OCI-LY1 (cell line): ENCODE measurements at regions not wholly inside any gene's neighbourhood (a gene's known extent, or its start where the extent isn't known, plus 50 kb on each side); places are given as distances from the start of the nearest gene placed in this dataset.
"Not testable (repeated sequence)": the region's sequence is repeated elsewhere in the genome, so short reads cannot be mapped to it uniquely, and the experiment has no call there.

ENCODE experiments used
- H2AFZ ChIP-seq: fragments of 200-600 bp; sonication (generic), shearing (Covaris generic); 2 replicates; pipeline ENCODE4 v1.6.0; 2014; ENCODE audit warnings: antibody characterized with exemption, mild to moderate bottlenecking, low read length
- H3F3A ChIP-seq: fragments of 200-600 bp; sonication (generic), shearing (Covaris generic); 2 replicates; pipeline ENCODE4 v1.6.0; 2014; ENCODE audit warnings: mild to moderate bottlenecking, antibody characterized with exemption, low read length, moderate library complexity; ENCODE audit not compliant: insufficient read depth
- H3K27ac ChIP-seq: fragments of 200-600 bp; sonication (generic); 2 replicates; pipeline ENCODE4 v1.5.1; 2014; ENCODE audit warnings: low read length, mixed run types, mild to moderate bottlenecking, low read depth; ENCODE audit not compliant: poor library complexity, severe bottlenecking
- H3K27me3 ChIP-seq: fragments of 200-600 bp; sonication (generic); 2 replicates; pipeline ENCODE4 v1.6.0; 2014; ENCODE audit warnings: antibody characterized with exemption, mild to moderate bottlenecking, low read length, moderate library complexity; ENCODE audit not compliant: insufficient read depth
- H3K36me3 ChIP-seq: fragments of 200-600 bp; sonication (generic); 2 replicates; pipeline ENCODE4 v1.6.1; 2014; ENCODE audit warnings: mild to moderate bottlenecking, antibody characterized with exemption, low read length, moderate library complexity, mixed read lengths; ENCODE audit not compliant: insufficient read depth
- H3K4me1 ChIP-seq: fragments of 200-600 bp; sonication (generic); 2 replicates; pipeline ENCODE4 v1.5.1; 2014; ENCODE audit warnings: mild to moderate bottlenecking, low read length, moderate library complexity; ENCODE audit not compliant: insufficient read depth, severe bottlenecking
- H3K4me2 ChIP-seq: fragments of 200-600 bp; sonication (generic), shearing (Covaris generic); 2 replicates; pipeline ENCODE4 v1.6.1; 2014; ENCODE audit warnings: low read length
- H3K4me3 ChIP-seq: fragments of 200-600 bp; sonication (generic); 2 replicates; pipeline ENCODE4 v1.5.1; 2014; ENCODE audit warnings: low read length, low read depth, mild to moderate bottlenecking, mixed read lengths; ENCODE audit not compliant: poor library complexity, severe bottlenecking
- H3K79me2 ChIP-seq: fragments of 200-600 bp; shearing (Covaris generic); 2 replicates; pipeline ENCODE4 v1.6.1; 2016; ENCODE audit warnings: mixed run types, low read length, mixed read lengths; ENCODE audit not compliant: insufficient read depth
- H3K9ac ChIP-seq: fragments of 200-600 bp; sonication (generic), shearing (Covaris generic); 2 replicates; pipeline ENCODE4 v1.6.1; 2014; ENCODE audit warnings: mild to moderate bottlenecking, low read length, mixed read lengths
- H3K9me2 ChIP-seq: fragments of 200-600 bp; sonication (generic), shearing (Covaris generic); 2 replicates; pipeline ENCODE4 v1.6.1; 2014; ENCODE audit warnings: low read depth, mild to moderate bottlenecking, low read length, mixed read lengths
- H3K9me3 ChIP-seq: fragments of 200-600 bp; shearing (Covaris generic); 2 replicates; pipeline ENCODE4 v1.6.1; 2014; ENCODE audit warnings: low read length, mixed read lengths
- H4K20me1 ChIP-seq: fragments of 200-600 bp; sonication (generic), shearing (Covaris generic); 2 replicates; pipeline ENCODE4 v1.6.0; 2016; ENCODE audit warnings: mild to moderate bottlenecking, low read length; ENCODE audit not compliant: insufficient read depth
- EZH2 ChIP-seq: fragments of 200-600 bp; sonication (generic), shearing (Covaris generic); IDR thresholded peaks from 2 replicates; pipeline ENCODE4 v1.8.0; 2017; ENCODE audit warnings: borderline replicate concordance, mixed run types, mild to moderate bottlenecking, antibody characterized with exemption, low read length, moderate library complexity, mixed read lengths
- TF ChIP-seq, protein P1 (sequence below): fragments of 200-600 bp; sonication (generic), shearing (Covaris generic); IDR thresholded peaks from 2 replicates; pipeline ENCODE4 v1.5.1; 2017; ENCODE audit warnings: mild to moderate bottlenecking, antibody characterized with exemption, low read length, moderate library complexity, mixed read lengths

DNA sequence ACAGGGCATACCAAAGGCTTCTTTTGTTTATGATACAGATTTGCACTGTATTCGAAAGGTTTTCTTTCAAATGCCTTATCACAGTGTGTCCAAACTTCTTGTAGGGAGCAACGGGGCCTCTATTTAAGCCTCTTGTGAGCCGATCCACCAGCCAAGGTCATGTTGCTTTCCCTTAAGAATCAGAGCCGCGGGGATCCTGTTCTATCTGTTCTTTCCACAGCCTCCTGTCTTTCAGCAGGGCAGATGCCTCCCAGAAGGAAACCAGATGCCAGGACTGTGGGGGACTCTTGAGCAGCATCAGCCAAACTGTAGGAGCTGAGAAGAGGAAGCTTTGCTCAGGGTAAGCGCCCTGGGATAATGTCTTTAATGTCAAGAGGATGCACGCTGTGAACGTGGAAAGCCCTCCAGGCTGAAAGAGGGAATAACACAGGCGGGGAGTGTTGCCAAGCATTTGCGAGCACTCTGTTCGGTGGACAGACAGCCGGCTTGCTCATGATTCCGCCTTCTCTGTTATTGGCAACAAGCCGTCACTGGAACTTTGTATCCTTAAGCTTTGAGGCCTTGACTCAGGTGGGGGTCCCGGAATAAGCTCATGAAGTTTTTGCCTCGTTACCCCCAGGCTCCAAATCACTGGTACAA is 279.8 kb upstream of the FRG1 start:
- Histone ChIP-seq H3F3A (no peaks in the 10 kb centered on the region), H3K9ac (no peak overlapping the region), H3K4me2 (no peak overlapping the region), H3K36me3 (no peaks in the 10 kb centered on the region), H3K9me3 (no peaks in the 10 kb centered on the region), H3K4me1 (no peaks in the 10 kb centered on the region), H3K27me3 (no peaks in the 10 kb centered on the region), H3K27ac (no peak overlapping the region), H3K79me2 (no peaks in the 10 kb centered on the region), H4K20me1 (no peaks in the 10 kb centered on the region), H2AFZ (no peak overlapping the region), H3K9me2 (no peaks in the 10 kb centered on the region), H3K4me3 (no peak overlapping the region)
- TF ChIP-seq, protein P1, sequence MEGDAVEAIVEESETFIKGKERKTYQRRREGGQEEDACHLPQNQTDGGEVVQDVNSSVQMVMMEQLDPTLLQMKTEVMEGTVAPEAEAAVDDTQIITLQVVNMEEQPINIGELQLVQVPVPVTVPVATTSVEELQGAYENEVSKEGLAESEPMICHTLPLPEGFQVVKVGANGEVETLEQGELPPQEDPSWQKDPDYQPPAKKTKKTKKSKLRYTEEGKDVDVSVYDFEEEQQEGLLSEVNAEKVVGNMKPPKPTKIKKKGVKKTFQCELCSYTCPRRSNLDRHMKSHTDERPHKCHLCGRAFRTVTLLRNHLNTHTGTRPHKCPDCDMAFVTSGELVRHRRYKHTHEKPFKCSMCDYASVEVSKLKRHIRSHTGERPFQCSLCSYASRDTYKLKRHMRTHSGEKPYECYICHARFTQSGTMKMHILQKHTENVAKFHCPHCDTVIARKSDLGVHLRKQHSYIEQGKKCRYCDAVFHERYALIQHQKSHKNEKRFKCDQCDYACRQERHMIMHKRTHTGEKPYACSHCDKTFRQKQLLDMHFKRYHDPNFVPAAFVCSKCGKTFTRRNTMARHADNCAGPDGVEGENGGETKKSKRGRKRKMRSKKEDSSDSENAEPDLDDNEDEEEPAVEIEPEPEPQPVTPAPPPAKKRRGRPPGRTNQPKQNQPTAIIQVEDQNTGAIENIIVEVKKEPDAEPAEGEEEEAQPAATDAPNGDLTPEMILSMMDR, result no peak
- TF ChIP-seq EZH2, result no peak

DNA sequence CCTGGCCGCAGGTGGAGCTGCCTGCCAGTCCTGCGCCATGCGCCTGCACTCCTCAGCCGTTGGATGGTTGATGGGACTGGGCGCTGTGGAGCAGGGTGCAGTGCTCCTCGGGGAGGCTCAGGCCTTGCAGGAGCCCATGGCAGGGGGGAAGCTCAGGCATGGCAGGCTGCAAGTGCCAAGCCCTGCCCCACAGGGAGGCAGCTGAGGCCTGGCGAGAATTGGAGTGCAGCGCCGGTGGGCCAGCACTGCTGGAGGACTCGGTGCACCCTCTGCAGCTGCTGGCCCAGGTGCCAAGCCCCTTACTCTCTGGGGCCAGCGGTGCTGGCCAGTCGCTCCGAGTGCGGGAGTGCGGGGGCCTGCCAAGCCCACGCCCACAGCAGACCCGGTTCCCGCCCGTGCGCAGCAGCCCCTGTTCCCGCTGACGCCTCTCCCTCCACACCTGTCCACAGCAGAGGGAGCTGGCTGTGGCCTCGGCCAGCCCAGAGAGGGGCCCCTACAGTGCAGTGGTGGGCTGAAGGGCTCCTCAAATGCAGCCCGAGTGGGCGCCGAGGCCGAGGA is 275.9 kb upstream of the FRG1 start:
- Histone ChIP-seq H3K9me3 (no peaks in the 10 kb centered on the region), H2AFZ (no peak overlapping the region), H3K27me3 (no peaks in the 10 kb centered on the region), H3K4me2 (no peak overlapping the region), H3K9ac (no peak overlapping the region), H3K9me2 (no peaks in the 10 kb centered on the region), H3F3A (no peaks in the 10 kb centered on the region), H4K20me1 (no peaks in the 10 kb centered on the region), H3K27ac (no peak overlapping the region), H3K79me2 (no peaks in the 10 kb centered on the region), H3K4me1 (no peaks in the 10 kb centered on the region), H3K36me3 (no peaks in the 10 kb centered on the region), H3K4me3 (no peak overlapping the region)
- TF ChIP-seq EZH2, result no peak
- TF ChIP-seq, protein P1, result no peak

- H3K9me3 ChIP-seq, H3K9ac ChIP-seq, H2AFZ ChIP-seq, H3F3A ChIP-seq, H3K79me2 ChIP-seq, H3K27me3 ChIP-seq, H3K36me3 ChIP-seq, H3K4me1 ChIP-seq, H3K4me3 ChIP-seq, H3K9me2 ChIP-seq, H4K20me1 ChIP-seq, H3K27ac ChIP-seq, H3K4me2 ChIP-seq: not testable (repeated sequence)
Measured at GRCh38 chr4:189665712-189666305, 274.9 kb upstream of the FRG1 start.

DNA sequence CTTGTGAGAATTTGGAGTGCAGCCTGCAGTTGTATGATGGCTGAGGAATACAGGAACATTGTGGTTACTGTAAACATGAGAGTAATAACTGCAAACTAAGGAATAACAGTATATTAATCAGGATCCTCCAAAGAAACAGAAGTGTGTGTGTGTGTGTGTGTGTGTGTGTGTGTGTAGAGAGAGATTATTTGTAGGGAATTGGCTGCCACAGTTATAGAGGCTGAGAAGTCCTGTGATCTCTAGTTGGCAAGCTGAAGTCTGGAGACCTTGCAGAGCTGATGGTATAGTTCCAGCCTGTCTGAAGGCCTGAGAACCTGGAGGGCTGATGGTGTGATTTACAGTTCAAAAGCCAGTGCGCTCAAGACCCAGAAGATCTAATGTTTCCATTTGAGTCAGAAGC is 273.3 kb upstream of the FRG1 start:
- not testable (repeated sequence) for H3K27me3 ChIP-seq, H3K9ac ChIP-seq, H3K9me3 ChIP-seq, H4K20me1 ChIP-seq, H3K36me3 ChIP-seq, H3K9me2 ChIP-seq, H3F3A ChIP-seq, H3K79me2 ChIP-seq, H2AFZ ChIP-seq, H3K27ac ChIP-seq, H3K4me2 ChIP-seq, H3K4me1 ChIP-seq, H3K4me3 ChIP-seq

GRCh38 chr4:189697675-189698245 is 242.9 kb upstream of the FRG1 start:
- H3F3A ChIP-seq, H3K36me3 ChIP-seq, H3K4me2 ChIP-seq, H4K20me1 ChIP-seq, H2AFZ ChIP-seq, H3K4me3 ChIP-seq, H3K9me3 ChIP-seq, H3K9ac ChIP-seq, H3K27ac ChIP-seq, H3K9me2 ChIP-seq, H3K79me2 ChIP-seq, H3K4me1 ChIP-seq, H3K27me3 ChIP-seq: not testable (repeated sequence)

DNA sequence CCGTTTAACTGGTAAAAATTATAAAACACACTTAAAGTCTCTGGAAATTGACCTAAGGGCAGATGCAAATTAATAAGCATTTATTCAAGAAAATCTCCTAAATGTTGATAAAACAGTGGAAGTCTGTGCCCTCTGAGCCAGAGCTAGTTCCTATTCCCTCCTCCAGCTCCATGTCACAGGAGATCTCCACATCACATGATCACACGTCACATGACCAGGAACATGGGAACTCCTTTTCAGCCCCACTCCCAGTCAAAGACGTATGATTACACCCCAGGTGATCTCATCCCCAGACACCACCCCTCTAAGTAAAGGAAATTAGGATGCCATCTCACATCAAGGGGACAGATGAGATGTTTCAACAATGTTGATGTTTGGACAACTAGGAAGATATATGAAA is 237.7 kb upstream of the FRG1 start:
- not testable (repeated sequence) for H3K79me2 ChIP-seq, H3K4me1 ChIP-seq, H3K27ac ChIP-seq, H3K9me2 ChIP-seq, H3K27me3 ChIP-seq, H4K20me1 ChIP-seq, H3K4me2 ChIP-seq, H3F3A ChIP-seq, H3K9me3 ChIP-seq, H3K36me3 ChIP-seq, H3K4me3 ChIP-seq, H2AFZ ChIP-seq, H3K9ac ChIP-seq
